ENCODE measurements at regions not wholly inside any gene's neighbourhood (a gene's known extent, or its start where the extent isn't known, plus 50 kb on each side); places are given as distances from the start of the nearest gene placed in this dataset.
"Not testable (repeated sequence)": the region's sequence is repeated elsewhere in the genome, so short reads cannot be mapped to it uniquely, and the experiment has no call there.

GRCh38 chr4:117560329-117560728, 474.0 kb upstream of the NDST3 start:
- peak; percentile 8 for DNase-seq (ENCODE audit: low read depth)

GRCh38 chr4:117574085-117574484, 460.2 kb upstream of the NDST3 start:
- DNase-seq (ENCODE audit: low read depth) = no peak

GRCh38 chr4:117575850-117576249, 458.4 kb upstream of the NDST3 start:
- DNase-seq (ENCODE audit: low read depth) = no peak

- DNase-seq (ENCODE audit: low read depth) = no peak
These were observed 456.5 kb upstream of the NDST3 start for GRCh38 chr4:117577686-117578311.

GRCh38 chr4:117588771-117589170, 445.5 kb upstream of the NDST3 start:
- DNase-seq (ENCODE audit: low read depth) = no peak

GRCh38 chr4:117596917-117597480, 437.3 kb upstream of the NDST3 start:
- DNase-seq (ENCODE audit: low read depth) = no peak

GRCh38 chr4:117599393-117599792, 434.9 kb upstream of the NDST3 start:
- not testable (repeated sequence) for DNase-seq (ENCODE audit: low read depth)

GRCh38 chr4:117600936-117601335, 433.4 kb upstream of the NDST3 start:
- DNase-seq (ENCODE audit: low read depth) = not testable (repeated sequence)

GRCh38 chr4:117610706-117611308, 423.5 kb upstream of the NDST3 start:
- no peak for DNase-seq (ENCODE audit: low read depth)

- no peak for DNase-seq (ENCODE audit: low read depth)
These were observed 412.6 kb upstream of the NDST3 start for GRCh38 chr4:117621673-117622072.

- no peak for DNase-seq (ENCODE audit: low read depth)
These were observed 411.0 kb upstream of the NDST3 start for GRCh38 chr4:117623326-117623725.

GRCh38 chr4:117626664-117627063, 407.6 kb upstream of the NDST3 start:
- no peak for DNase-seq (ENCODE audit: low read depth)

- DNase-seq (ENCODE audit: low read depth) = no peak
These were observed 399.6 kb upstream of the NDST3 start for GRCh38 chr4:117634716-117635115.

GRCh38 chr4:117637347-117637746, 396.9 kb upstream of the NDST3 start:
- DNase-seq (ENCODE audit: low read depth) = no peak

GRCh38 chr4:117640836-117641235, 393.4 kb upstream of the NDST3 start:
- DNase-seq (ENCODE audit: low read depth) = no peak

GRCh38 chr4:117641519-117641918, 392.8 kb upstream of the NDST3 start:
- DNase-seq (ENCODE audit: low read depth) = no peak

- no peak for DNase-seq (ENCODE audit: low read depth)
These were observed 380.2 kb upstream of the NDST3 start for GRCh38 chr4:117654079-117654478.

GRCh38 chr4:117660668-117661067, 373.6 kb upstream of the NDST3 start:
- DNase-seq (ENCODE audit: low read depth) = no peak

- no peak for DNase-seq (ENCODE audit: low read depth)
These were observed 372.9 kb upstream of the NDST3 start for GRCh38 chr4:117661091-117662072.

GRCh38 chr4:117664706-117665444, 369.4 kb upstream of the NDST3 start:
- DNase-seq (ENCODE audit: low read depth) = no peak

- DNase-seq (ENCODE audit: low read depth) = no peak
These were observed 358.1 kb upstream of the NDST3 start for GRCh38 chr4:117676153-117676552.

GRCh38 chr4:117678861-117679260, 355.4 kb upstream of the NDST3 start:
- no peak for DNase-seq (ENCODE audit: low read depth)
